ENCODE measurements at regions not wholly inside any gene's neighbourhood (a gene's known extent, or its start where the extent isn't known, plus 50 kb on each side); places are given as distances from the start of the nearest gene placed in this dataset.

DNA sequence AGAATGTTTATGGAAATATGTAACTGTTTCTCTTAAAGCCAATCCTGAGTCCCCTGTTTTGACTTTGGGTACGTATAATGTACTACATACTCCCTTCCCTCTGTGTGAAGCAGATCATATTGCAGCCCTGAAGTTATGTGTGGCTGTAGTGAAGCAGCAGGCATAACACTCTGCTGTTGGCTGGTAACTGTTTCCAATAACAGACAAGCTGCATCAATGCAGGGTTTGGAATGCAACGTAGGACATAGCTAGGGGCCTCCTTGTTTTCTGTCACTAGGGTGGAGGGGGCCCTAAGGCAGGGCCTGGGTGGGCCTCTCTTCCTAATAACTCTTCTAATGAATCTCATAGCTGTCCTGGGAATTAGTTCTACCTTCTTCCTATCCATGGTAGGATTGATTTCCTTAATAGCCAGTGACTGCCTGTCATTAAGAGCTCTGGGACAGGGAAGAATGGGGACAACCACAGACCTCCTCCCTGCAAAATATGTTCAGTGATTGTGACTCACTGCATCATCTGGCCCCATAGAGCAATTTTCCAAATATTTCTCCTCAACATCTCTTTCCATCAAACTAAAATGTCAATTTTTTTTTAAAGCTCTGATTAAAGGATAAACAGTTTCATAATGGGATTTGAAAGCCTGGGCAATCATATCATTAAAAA lies 129.6 kb upstream of the HMHB1 start:
- ChIA-PET POLR2A (ENCODE audit: partially characterized antibody) (no interaction called here), CTCF (ENCODE audit: partially characterized antibody) (interaction anchor here (0.6 to 1.5 kb wide), 5 partner anchors 142 to 960 kb away, joined by 3 to 6 read pairs (median 3); no protein-coding TSS in a partner anchor)
- H2BK20ac ChIP-seq (ENCODE audit: low read length): no peak overlapping the region
- no peak overlapping the region for H2BK5ac ChIP-seq (ENCODE audit: low read depth, low read length)
- H2BK12ac ChIP-seq (ENCODE audit: low read depth, low read length): no peak overlapping the region
- no peak overlapping the region for H2AFZ ChIP-seq (ENCODE audit: low read length)
- no peak overlapping the region for H3K9ac ChIP-seq (replicated peaks in 1 of 4; ENCODE audit: extremely low read depth in 1 of 4, low read depth in 3 of 4, low read length in 3 of 4)
- H3K18ac ChIP-seq (ENCODE audit: extremely low read depth, low read length): no peak overlapping the region
- FAIRE-seq (no peak), DNase-seq (ENCODE audit: low read depth in 1 of 2, low spot score in 2 of 2) (no peak)
- H4K8ac ChIP-seq (ENCODE audit: extremely low read depth, insufficient read depth, low read length): no peak overlapping the region
- H3K9me3 ChIP-seq (ENCODE audit: insufficient read depth in 2 of 2, low read depth in 1 of 2, low read length in 1 of 2): no peaks in the 10 kb centered on the region; a peak in 1 of 4 replicates
- no peak overlapping the region for H3K4ac ChIP-seq (replicated peaks; ENCODE audit: insufficient read length, low read depth, low read length)
- no peaks in the 10 kb centered on the region for H3K79me2 ChIP-seq (ENCODE audit: control insufficient read depth in 1 of 2, insufficient read depth in 2 of 2, low read length in 2 of 2)
- H3K14ac ChIP-seq (ENCODE audit: insufficient read length): no peak overlapping the region
- WGBS, 2 experiments (ENCODE audit: extremely low coverage in 1 of 2, insufficient coverage in 1 of 2, insufficient read length in 1 of 2, insufficient replicate concordance in 2 of 2, low coverage in 1 of 2, low lambda C conversion rate in 2 of 2, missing lambda C conversion rate in 1 of 2): 93% methylated on average over 2 of the region's 2 CpGs; no CpG with 5 or more reads in 1 of the 2 experiments
- no peak overlapping the region for H3K27ac ChIP-seq (ENCODE audit: low read depth, low read length)
- H3K4me1 ChIP-seq (replicated peaks in 1 of 4; ENCODE audit: control insufficient read depth in 3 of 4, insufficient read depth in 4 of 4, low read length in 3 of 4): no peaks in the 10 kb centered on the region
- H3K56ac ChIP-seq (replicated peaks; ENCODE audit: insufficient read length, low read depth, low read length): no peak overlapping the region
- H3K4me3 ChIP-seq (ENCODE audit: extremely low read depth in 1 of 4, insufficient read depth in 2 of 4, low read depth in 3 of 4, low read length in 4 of 4): no peak overlapping the region
- H3K23me2 ChIP-seq (ENCODE audit: low read depth, low read length): no peaks in the 10 kb centered on the region
- no peaks in the 10 kb centered on the region for H3K79me1 ChIP-seq (ENCODE audit: low read depth, low read length)
- no peak overlapping the region for H2BK15ac ChIP-seq (ENCODE audit: low read length)
- no peak overlapping the region for H4K91ac ChIP-seq (replicated peaks; ENCODE audit: insufficient read length, low read length)
- no peak overlapping the region for H2BK120ac ChIP-seq (replicated peaks; ENCODE audit: low read depth, low read length)
- H2AK5ac ChIP-seq (ENCODE audit: low read depth, low read length): no peak overlapping the region
- no peaks in the 10 kb centered on the region for H3K27me3 ChIP-seq (replicated peaks in 1 of 4; ENCODE audit: control insufficient read depth in 3 of 4, extremely low read depth in 1 of 4, insufficient read depth in 3 of 4, low read length in 3 of 4)
- H3K23ac ChIP-seq (ENCODE audit: insufficient read length): no peak overlapping the region
- H4K5ac ChIP-seq (ENCODE audit: insufficient read length, low read depth, low read length): no peak overlapping the region
- H4K20me1 ChIP-seq (replicated peaks in 1 of 2; ENCODE audit: control insufficient read depth in 1 of 2, insufficient read depth in 2 of 2, low read length in 2 of 2): no peaks in the 10 kb centered on the region
- no peak overlapping the region for H3K4me2 ChIP-seq (ENCODE audit: insufficient read depth in 1 of 2, low read depth in 2 of 2, low read length in 2 of 2)
- H3K36me3 ChIP-seq (ENCODE audit: control insufficient read depth in 2 of 4, insufficient read depth in 4 of 4, low read length in 3 of 4): no peaks in the 10 kb centered on the region
- TF ChIP-seq BCL11A (IDR thresholded peaks at IDR 0.05; ENCODE audit: low read depth in 2 of 2, low read length in 2 of 2) (no peak), SIX5 (IDR thresholded peaks at IDR 0.05; ENCODE audit: low read depth, low read length) (no peak), CEBPB (IDR thresholded peaks at IDR 0.05; ENCODE audit: low read depth, low read length) (no peak), KDM1A (IDR thresholded peaks at IDR 0.05; ENCODE audit: borderline replicate concordance, low read length) (no peak), POLR2AphosphoS5 (IDR thresholded peaks at IDR 0.05; ENCODE audit: low read depth, low read length) (no peak), CBX8 (IDR thresholded peaks at IDR 0.05; ENCODE audit: borderline replicate concordance, low read depth, low read length) (no peak), JUND (IDR thresholded peaks at IDR 0.05; ENCODE audit: low read length) (no peak), HDAC2 (IDR thresholded peaks at IDR 0.05; ENCODE audit: borderline replicate concordance in 1 of 2, low read depth in 2 of 2, low read length in 2 of 2) (no peak), SIN3A (conservative IDR thresholded peaks at IDR 0.05 in 1 of 2, IDR thresholded peaks at IDR 0.05 in 1 of 2; ENCODE audit: low read depth in 1 of 2, low read length in 2 of 2) (no peak), MAFK (IDR thresholded peaks at IDR 0.05; ENCODE audit: low read depth, low read length) (no peak), SIRT6 (IDR thresholded peaks at IDR 0.05; ENCODE audit: low read length) (no peak), TCF12 (IDR thresholded peaks at IDR 0.05; ENCODE audit: low read depth, low read length) (no peak), POLR2A (IDR thresholded peaks at IDR 0.05; ENCODE audit: control extremely low read depth in 1 of 2, low read depth in 2 of 2, low read length in 2 of 2) (no peak), EGR1 (IDR thresholded peaks at IDR 0.05; ENCODE audit: borderline replicate concordance, low read depth, low read length) (no peak), TAF1 (IDR thresholded peaks at IDR 0.05; ENCODE audit: low read depth, low read length) (no peak)
